ENCODE measurements at regions not wholly inside any gene's neighbourhood (a gene's known extent, or its start where the extent isn't known, plus 50 kb on each side); places are given as distances from the start of the nearest gene placed in this dataset.
"Not testable (repeated sequence)": the region's sequence is repeated elsewhere in the genome, so short reads cannot be mapped to it uniquely, and the experiment has no call there.

DNA sequence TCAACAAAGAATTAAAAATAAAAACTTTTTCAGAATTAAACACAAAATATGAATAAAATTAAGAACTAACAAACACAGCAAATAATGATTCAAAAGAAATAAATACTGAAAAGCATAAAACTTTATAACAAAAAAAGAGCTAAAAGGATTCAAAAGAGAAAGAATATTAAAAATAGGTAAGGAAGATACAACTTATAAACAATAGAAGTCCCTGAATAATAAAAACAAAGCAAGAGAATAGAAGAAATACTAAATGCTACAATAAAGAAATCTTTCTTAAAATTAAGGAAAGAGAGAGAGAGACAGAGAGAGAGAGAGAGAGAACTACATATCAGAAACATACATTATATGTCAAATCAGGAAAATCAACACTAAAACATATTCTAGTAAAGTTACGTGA lies 619.9 kb upstream of the SLIT2 start:
- no peak for DNase-seq (ENCODE audit: low read depth in 2 of 2)

DNA sequence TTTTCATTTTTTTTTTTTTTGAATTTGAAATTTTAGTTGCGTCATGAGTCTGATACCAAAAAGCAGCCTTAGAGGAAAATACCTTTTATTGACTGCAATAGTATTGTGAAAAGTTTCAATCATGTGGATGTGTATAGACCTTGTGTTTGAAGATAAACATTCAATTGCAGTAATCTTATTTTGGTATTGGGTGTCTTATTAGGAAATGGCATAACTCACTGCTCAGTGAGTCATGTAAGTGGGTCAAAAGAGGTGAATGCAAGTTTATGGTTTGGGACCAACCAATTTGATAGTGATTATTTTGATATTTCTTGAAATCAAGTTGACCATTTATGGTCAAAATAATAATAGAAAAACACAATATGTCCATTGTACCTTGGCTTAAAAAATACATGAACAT lies 627.8 kb upstream of the SLIT2 start:
- DNase-seq (ENCODE audit: low read depth in 2 of 2) = no peak

DNA sequence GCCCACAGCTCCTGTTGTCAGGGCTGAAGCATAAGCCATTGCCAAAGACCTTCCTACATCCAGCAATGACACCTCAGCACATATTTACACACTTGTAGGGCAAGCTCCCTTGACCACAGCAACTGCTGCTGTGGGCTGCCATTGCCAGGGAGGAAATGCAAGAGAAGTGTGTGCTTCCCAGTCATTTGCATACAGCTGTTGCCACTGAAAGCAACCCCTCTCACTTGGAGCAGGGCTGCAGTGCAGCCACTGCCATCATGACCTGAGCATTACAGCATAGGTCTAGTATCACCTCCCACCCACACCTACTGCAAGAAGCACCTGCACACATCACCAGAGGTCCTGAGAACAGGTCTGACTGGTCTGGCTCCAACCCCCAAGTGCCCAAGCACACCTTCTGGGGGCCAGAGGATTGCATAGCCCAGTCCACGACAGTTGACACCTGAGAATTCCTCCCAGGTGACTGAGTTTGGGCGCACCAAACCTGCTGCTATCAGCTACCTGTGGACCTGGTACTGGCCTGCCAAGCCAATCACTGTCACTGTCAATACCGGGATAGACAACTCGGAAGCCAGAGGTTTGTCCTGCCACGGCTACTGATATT lies 636.5 kb upstream of the SLIT2 start:
- no peak for DNase-seq (ENCODE audit: low read depth in 2 of 2)

DNA sequence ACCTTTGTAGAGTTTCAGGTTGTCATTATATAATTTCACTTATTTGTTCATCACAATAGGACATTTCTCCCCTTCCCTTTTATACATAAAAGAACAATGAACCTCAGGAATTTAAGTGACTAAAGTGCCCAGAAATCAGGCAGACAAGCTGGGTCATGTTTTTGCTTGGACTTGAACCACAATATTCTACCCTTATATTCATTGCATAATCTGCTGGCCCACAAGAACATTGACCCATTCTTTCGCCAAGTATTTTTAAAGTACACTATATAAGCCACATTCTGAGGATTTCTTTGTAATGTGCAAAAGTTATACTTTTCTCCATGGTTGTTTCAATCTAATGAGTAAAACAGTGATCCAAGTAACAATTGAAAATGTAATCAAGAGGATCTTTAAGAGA lies 637.5 kb upstream of the SLIT2 start:
- DNase-seq (ENCODE audit: low read depth in 2 of 2) = no peak

DNA sequence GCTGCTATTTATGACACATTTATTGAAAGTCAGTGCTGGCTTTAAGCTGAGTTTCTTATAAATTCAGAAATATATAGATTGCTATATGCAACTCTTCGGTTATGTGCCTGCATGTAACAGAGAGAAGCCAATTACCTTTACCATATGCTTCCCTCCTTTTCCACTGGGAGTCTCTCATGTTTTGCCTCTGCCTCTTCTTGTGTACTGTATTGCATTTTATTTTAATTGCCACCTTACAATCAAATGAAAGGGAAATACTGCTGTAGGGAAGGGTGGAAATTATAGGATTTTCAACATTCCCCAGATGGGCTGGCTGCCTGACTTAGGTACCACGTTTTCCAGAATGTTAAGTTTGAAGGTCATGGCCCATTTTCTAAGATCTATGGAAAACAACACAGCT lies 655.4 kb upstream of the SLIT2 start:
- DNase-seq (ENCODE audit: low read depth in 2 of 2) = no peak

DNA sequence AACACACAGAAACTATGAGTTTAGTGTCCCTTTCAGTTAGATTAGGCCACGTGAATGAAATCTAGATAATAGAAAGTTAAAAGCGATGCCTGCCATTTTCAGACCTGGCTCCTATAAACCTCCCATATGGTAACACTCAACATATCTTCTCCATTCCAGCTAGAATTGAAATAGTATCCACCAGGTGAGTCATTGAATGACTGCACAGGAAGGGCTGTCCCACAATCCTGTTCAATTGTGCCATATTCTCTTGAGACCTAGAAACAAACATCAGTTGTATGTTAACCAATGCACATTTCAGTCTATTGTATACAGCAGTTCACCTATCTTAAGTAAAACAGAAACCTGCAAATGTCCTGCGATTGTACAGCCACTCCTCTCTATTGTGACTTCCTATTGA lies 659.3 kb upstream of the SLIT2 start:
- DNase-seq (ENCODE audit: low read depth in 2 of 2) = no peak

DNA sequence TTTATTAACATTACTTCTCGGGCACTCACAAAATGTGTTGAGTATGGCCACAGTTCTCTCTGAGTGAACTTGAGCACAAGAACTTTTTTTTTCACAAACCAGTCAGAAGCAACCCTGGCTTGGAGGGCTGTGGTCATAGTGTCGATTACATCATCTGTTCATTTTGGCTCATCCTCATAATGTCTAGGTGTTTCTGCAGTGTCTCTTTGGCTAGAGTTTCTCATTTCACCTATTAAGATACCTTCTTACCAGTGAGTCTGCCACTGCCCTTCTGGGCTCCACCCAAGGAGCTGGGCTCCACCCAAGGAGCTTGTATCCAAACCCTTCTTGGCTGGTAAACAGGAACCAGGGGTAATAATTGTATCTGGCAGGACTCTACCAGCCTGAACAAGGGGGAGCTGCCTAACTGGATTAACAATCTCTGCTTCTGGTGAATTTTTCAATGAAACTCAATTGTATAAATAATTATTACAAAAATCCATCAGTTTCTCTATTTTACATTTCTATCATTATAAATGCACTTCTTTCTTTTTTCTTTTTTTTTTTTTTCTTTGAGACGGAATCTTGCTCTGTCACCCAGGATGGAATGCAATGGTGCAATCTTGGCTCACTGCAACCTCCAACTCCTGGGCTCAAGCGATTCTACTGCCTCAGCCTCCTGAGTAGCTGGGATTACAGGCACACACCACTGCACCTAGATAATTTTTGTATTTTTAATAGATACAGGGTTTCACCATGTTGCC lies 667.7 kb upstream of the SLIT2 start:
- no peak for DNase-seq (ENCODE audit: low read depth in 2 of 2)

DNA sequence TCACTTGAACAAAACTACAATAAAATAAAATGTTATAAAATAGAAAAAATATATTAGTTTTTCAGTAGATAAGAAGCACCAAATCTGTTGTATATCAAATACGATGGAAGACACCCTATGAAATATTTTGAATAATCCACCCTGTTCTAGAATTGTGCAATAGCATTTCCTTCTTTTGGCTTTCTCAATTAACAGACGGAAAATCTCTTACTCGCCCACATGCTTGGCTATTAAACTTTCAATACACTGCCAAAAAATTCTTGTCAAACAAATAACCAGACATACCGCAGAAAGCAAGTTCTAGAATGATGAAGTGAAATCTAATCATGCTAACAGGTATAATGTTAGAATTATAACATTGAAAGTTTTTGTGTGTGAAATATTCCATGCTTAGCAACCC lies 671.6 kb upstream of the SLIT2 start:
- no peak for DNase-seq (ENCODE audit: low read depth in 2 of 2)

DNA sequence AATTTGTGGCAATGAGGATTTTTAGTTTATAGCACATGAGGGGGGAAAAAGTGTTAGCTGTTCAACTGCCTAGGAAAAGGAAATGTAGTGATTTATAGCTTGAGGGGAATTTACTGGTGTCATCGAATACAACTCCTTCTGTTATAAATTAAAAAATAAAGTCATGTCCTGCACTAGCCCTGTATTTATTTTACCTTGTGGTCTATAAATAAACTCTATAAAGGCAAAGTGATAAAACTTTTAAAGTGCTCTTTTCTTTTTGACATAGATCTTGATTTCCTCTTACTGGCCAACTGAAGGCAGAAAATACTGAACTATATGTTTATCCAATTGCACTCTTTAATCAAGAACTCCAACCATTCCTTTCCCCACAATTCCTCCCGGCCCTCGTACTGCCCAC lies 672.1 kb upstream of the SLIT2 start:
- DNase-seq (ENCODE audit: low read depth in 2 of 2) = no peak

DNA sequence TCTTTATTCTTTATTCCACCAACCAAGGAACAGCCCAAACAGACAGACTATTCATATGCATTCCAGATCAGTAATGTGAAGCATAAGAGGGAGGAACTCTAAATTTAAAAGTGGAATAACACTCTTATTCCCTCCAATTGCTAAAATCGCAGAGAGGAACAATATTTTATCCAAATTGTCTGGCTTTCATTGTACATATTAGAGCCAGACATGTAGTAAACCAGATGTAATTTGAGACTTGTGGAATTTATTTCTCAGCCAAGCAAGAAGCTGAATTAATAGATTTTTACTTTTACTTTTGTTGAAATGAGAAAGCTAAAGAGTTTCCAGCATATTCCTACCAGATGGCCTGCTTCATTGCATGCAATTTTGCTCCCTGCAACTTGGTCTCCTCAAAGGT lies 674.6 kb upstream of the SLIT2 start:
- no peak for DNase-seq (ENCODE audit: low read depth in 2 of 2)

DNA sequence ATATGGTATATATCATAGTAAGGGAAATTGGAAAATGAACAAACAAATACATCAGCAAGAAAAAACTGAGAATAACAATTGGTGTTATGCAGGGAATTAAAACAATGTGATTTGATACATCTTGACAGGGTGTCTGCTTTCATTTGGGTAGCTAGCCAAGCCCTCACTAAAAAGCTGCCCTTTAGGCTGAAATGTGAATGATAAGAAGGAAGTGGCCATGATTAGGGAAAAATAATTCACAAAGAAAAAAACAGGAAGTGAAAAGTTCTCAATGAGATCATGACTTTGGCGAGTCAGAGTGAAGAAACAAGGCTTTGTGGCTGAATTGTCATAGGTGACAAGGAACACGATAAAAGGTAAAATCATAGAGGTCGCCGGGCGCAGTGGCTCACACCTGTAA lies 675.8 kb upstream of the SLIT2 start:
- DNase-seq (ENCODE audit: low read depth in 2 of 2) = peak in 1 of 2 donors; percentile 0

DNA sequence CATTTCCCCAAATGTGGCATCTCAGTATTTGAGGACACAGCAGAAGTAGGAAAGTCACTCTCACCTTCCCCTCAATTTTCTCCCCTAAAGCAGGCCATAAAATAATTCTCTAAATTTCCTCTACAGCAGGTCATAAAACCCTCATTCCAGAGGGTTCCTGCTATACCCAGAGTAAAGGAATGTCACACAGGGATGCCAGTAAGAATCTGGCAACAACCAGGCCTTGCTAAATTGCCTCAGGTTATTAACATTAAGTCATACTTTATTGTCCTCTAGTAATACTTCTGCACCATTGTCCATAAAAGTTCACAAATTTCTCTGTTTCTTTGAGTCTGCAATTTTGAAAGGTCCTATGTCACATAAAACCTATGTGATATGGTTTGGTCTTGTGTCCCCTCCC lies 685.7 kb upstream of the SLIT2 start:
- DNase-seq (ENCODE audit: low read depth in 2 of 2) = no peak

DNA sequence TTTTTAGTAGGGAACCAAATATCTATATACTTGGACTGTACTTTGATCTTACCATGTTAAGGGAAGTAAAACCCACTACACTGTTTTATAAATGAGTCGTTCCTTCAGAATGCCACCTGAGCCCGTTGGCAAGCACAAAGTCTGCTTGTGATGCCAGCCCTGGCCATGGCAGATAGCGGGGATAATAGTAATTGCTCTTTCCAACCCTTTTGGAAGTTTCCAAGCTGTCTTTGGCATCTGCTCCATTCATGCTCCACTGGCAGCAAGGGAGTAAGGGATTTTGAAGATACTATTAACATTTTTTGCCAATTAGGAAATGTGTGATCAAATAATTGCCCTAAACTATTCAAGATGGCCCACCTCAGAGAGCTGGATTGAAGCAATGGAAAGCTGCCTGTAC lies 689.2 kb upstream of the SLIT2 start:
- DNase-seq (ENCODE audit: low read depth in 2 of 2) = no peak

DNA sequence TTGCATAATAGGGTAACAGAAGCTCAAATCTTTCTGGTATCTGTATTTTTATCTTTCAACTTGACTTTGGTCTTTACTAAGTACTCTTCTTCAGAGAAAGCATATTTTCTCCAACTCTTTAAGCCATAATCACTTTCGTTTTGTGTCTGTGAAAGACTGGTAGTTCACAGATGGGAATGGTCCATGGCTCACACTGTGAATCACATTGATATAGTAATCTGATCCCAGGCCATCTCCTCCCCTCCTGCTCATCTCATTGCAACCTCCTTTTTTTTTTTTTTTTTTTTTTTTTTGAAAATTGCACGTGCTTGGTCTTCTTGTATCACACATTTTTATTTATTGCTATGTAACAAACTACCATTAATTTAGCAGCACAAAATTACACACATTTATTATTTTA lies 694.5 kb upstream of the SLIT2 start:
- no peak for DNase-seq (ENCODE audit: low read depth in 2 of 2)

DNA sequence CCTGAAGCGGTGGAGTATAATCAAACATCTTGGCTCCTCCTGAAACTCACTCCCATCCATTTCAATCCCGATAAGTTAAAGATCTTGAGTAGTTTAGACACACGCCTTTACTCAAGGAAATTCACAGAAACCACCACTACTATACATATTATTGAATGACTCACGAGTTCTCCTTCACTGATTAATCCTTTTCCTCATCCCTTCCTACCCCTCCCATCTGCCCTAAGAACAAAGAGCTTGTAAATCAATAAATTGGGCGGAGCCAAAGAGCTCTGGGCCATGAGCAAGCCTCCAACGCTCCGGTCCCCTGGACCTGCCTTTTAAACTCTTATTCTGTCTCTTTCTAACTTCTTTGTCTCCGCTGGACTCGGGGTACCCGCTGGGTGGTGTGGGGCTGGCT lies 695.4 kb upstream of the SLIT2 start:
- not testable (repeated sequence) for DNase-seq (ENCODE audit: low read depth in 2 of 2)

DNA sequence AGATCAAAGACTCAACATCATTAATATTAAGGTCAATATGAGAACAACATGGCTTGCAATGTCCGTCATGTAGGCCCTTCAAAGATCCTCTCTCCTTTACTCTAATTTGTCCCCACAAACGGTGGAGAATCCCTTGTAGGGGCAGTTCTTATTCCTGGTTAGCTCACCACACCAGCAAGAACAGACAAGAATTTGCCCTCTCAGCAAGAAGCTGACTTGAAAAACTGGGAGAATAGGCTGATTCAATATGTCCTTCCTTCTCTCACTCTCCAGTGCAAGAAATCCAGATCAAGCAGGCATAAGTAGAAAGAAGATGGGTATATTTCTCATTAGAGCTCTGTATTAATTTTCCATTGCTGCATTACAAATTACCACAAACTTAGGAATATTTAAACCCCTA lies 704.2 kb upstream of the SLIT2 start:
- DNase-seq (ENCODE audit: low read depth in 2 of 2) = no peak

DNA sequence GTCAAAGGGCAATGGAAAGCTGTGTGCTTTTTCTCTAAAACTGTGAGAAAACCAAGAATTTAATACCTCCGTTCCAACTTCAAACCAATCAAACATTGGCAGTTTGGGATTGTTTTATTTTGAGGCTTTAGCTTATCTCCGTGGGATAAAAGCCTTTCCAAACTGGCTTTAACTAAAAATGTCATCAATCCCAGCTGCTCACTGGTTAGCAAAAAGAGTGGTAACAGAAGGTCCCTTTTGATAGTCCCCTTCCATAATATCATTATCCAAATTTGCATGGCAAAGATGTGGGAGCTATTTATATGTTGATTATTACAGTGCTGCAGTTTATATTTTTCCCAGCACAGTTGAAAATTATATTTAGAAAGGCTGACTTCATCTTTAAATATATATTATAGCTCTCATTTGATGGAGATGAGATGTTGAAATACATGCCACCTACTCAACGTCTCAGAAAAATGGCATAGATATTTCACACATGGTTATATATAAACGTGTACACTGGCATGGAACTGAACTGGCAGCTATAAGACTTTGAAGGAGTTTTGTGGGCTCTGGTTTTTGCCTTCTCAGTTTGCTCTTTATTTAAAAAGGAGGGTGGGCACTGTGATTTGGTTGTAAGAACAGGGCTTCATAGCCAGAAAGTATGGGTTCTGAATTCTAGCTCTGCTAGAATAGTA lies 707.1 kb upstream of the SLIT2 start:
- no peak for DNase-seq (ENCODE audit: low read depth in 2 of 2)

DNA sequence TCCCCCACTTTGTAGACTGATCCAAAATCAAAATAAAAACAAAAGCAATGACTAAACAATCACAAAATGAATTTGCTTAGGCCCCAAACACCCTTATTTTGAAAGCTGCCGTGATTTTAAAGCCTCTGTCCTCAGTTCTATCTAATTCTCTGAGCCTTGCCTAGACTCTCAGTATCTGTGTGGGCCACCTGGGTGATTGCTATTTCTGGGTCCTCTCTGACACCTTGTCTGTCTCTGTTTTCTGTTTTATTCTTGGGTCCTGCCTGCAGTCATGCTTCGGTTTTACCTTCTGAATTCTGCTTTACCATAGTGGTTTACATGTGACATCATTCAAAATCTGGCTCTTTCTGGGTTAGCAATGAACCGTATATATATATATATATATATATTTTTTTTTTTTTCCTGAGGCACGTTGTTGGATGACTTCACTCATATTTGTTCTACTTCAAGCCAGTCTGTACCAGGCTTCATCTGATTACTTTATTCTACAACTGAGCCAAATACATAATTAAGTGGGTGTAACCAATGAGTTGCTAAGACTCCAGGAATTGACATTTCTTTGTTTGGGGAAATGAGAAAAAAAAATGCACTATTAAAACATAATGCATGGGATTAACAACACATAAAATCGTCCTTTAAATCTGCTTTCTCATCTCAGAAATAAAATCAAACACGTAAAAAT lies 710.7 kb upstream of the SLIT2 start:
- DNase-seq (ENCODE audit: low read depth in 2 of 2) = no peak

DNA sequence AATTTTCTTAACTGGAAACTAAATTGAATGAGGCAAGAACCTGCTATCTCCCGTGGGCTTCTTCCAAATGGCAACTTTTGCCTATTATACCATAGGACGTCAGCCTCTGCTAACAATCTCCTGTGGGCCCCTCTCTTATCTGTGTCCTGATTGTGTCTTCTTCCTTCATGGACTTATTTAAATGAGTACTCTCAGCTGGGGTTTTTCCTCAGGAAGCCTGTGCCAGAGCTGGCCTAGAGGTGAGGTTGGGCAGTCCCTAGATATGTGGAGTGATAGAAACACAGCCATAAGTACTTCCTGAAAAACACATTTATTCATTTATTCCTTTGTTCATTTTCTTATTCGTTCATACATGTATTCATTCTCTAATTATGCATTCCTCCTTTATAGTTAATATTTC lies 712.5 kb upstream of the SLIT2 start:
- no peak for DNase-seq (ENCODE audit: low read depth in 2 of 2)

DNA sequence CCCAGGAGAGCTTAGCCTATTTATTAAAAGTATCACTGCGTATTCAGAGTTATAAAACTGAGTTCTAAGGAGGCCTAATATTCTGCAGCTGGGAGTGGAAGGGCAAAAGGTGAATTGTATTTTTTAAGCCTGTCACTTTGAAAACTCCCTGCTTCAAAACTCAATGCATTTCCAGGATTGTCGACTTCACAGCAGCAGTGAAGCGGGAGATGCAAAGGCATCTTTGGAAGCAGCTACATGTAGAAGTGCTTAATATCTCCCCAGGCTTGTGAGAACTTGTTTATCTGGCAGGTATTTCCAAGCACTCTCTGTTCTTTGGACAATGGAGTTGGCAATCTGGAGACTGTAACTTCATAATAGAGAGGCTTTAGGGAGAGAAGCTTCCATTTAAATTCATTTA lies 717.5 kb upstream of the SLIT2 start:
- DNase-seq (ENCODE audit: low read depth in 2 of 2) = no peak

DNA sequence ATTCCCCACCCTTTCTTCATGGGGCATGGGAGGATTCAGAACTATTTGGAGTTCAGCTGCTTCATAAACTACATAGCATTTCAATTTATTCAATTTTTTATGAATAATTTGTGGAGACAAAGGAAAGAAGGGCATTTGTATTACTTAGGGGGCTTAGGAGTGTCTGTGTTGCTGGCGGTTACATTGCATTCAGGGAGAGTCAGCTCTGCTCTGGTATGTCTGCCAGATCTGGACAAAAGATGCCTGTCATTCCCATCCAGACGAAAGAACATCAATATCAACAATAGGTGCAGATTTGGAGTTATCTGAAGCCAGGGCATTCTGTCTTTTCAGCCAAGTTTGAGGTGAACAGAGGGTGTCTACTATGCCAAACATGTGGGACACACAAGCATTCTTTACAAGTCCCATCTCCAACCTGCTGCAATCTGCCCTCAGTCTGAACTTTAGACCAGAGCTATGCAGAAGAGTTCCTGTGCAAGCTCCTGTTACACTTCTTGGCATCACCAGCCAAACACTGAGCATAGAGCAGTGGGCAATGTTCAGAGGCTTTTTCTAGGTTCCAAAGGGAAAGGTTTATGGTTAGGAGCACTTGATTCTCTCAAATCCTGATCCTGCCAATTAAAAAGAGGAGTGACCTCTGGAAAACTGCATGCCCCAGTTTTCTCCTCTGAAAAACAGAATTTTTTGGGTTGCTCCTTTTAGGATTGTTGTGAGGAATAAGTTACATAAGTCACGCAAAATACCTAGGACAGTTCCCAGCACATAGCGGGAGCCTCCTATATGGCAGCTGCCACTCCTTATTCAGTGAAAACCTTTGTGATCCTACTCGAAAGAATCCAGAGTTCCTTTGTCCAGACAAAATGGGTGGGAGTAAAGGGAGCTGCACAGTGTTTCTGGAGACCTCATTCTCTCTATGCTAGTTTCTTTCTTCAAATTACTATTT lies 719.5 kb upstream of the SLIT2 start:
- no peak for DNase-seq (ENCODE audit: low read depth in 2 of 2)

Measured in dermis microvascular lymphatic vessel endothelial cell (primary cell).